ENCODE measurements at regions not wholly inside any gene's neighbourhood (a gene's known extent, or its start where the extent isn't known, plus 50 kb on each side); places are given as distances from the start of the nearest gene placed in this dataset.

DNA sequence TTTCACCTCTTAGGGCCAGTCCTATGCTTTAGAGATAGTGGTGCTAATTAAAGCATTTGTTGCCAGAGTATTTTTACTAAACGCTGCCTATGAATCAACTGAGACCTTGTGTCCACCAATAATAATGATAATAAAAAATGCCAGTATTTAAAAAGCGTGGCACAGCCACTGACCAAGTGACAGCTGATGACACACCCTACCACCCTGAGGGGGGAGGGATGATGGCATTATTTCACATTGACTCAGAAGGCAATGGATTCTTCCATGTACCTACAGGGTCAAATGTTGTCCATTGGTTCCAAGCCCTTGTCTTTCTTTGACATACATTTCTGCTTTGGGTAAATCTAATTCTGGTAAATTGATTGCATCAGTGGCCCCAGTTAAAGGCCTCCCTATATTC, 384.4 kb downstream of the DLEU7 start:
- H3K4me3 Mint-ChIP-seq (ENCODE audit: unreplicated experiment), result no peak overlapping the region
- H3K27ac Mint-ChIP-seq (ENCODE audit: unreplicated experiment), result no peak overlapping the region

GRCh38 chr13:50459658-50460057, 383.8 kb downstream of the DLEU7 start:
- Mint-ChIP-seq H3K27ac (ENCODE audit: unreplicated experiment) (no peak overlapping the region), H3K9me3 (ENCODE audit: unreplicated experiment) (peaks cover 4% of the 10 kb centered on the region), H3K4me1 (ENCODE audit: unreplicated experiment) (no peaks in the 10 kb centered on the region), H3K4me3 (ENCODE audit: unreplicated experiment) (no peak overlapping the region), H3K36me3 (ENCODE audit: unreplicated experiment) (no peaks in the 10 kb centered on the region), H3K27me3 (ENCODE audit: unreplicated experiment) (peaks cover 2% of the 10 kb centered on the region)
- no peak for DNase-seq (ENCODE audit: extremely low spot score, unreplicated experiment)
- TF ChIP-seq CTCF (IDR thresholded peaks at IDR 0.05), result no peak

More for the DNA sequence above, 384.4 kb downstream of the DLEU7 start:
- no peak for DNase-seq (ENCODE audit: extremely low spot score, unreplicated experiment)
- Mint-ChIP-seq H3K9me3 (ENCODE audit: unreplicated experiment) (peaks cover 4% of the 10 kb centered on the region), H3K36me3 (ENCODE audit: unreplicated experiment) (no peaks in the 10 kb centered on the region), H3K27me3 (ENCODE audit: unreplicated experiment) (peaks cover 2% of the 10 kb centered on the region), H3K4me1 (ENCODE audit: unreplicated experiment) (no peaks in the 10 kb centered on the region)
- TF ChIP-seq CTCF (IDR thresholded peaks at IDR 0.05), result no peak

DNA sequence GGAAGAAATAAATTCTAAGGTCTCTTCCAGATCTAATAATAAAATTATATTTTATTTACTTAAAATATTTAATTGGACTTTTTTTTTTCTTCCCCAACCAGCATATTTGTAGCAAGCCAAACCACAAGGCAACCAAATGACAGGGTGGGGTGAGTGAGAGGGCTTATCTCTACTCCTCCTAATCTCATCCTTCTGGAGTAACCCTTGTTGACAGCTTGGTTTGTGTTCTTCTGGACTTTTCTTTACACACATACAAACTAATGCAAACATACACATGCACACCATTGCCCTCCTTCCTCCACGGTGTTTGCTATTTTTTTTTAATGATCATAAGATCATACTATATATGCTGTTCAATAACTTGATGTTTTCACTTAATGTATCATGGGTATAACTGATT, 383.1 kb downstream of the DLEU7 start:
- Mint-ChIP-seq H3K9me3 (ENCODE audit: unreplicated experiment) (peaks cover 4% of the 10 kb centered on the region), H3K36me3 (ENCODE audit: unreplicated experiment) (no peaks in the 10 kb centered on the region), H3K27me3 (ENCODE audit: unreplicated experiment) (peaks cover 2% of the 10 kb centered on the region), H3K27ac (ENCODE audit: unreplicated experiment) (no peak overlapping the region), H3K4me3 (ENCODE audit: unreplicated experiment) (no peak overlapping the region), H3K4me1 (ENCODE audit: unreplicated experiment) (no peaks in the 10 kb centered on the region)
- no peak for DNase-seq (ENCODE audit: extremely low spot score, unreplicated experiment)
- TF ChIP-seq CTCF (IDR thresholded peaks at IDR 0.05), result no peak

GRCh38 chr13:50461189-50461588, 382.3 kb downstream of the DLEU7 start:
- Mint-ChIP-seq H3K4me3 (ENCODE audit: unreplicated experiment) (no peak overlapping the region), H3K4me1 (ENCODE audit: unreplicated experiment) (no peaks in the 10 kb centered on the region)

DNA sequence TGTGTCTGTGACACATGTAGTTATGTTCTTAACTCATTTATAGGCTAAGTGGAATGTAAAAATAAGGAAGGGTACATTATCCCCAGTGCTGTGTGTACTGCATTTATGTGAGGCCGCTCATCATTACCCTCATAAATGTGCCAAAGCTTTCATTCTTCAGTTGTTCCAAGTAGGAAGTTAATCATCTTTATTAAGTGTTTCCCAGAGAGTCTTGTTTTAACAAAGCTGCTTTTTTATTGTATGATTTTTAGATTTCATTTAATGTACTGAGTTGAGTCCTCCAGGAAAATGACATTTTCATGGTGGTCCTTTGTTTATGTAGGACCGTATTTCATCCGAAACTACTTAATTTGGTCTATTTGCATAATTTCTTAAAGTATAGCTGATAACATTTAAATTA, 379.8 kb downstream of the DLEU7 start:
- H3K36me3 Mint-ChIP-seq (ENCODE audit: unreplicated experiment), result no peaks in the 10 kb centered on the region
- no peak for DNase-seq (ENCODE audit: extremely low spot score, unreplicated experiment)
- H3K27me3 Mint-ChIP-seq (ENCODE audit: unreplicated experiment), result peaks cover 2% of the 10 kb centered on the region
- H3K27ac Mint-ChIP-seq (ENCODE audit: unreplicated experiment), result no peak overlapping the region
- H3K4me1 Mint-ChIP-seq (ENCODE audit: unreplicated experiment), result no peaks in the 10 kb centered on the region
- peaks cover 4% of the 10 kb centered on the region for H3K9me3 Mint-ChIP-seq (ENCODE audit: unreplicated experiment)
- H3K4me3 Mint-ChIP-seq (ENCODE audit: unreplicated experiment), result no peak overlapping the region
- no peak for TF ChIP-seq CTCF (IDR thresholded peaks at IDR 0.05)

More at GRCh38 chr13:50461189-50461588, 382.3 kb downstream of the DLEU7 start:
- Mint-ChIP-seq H3K27me3 (ENCODE audit: unreplicated experiment) (peaks cover 2% of the 10 kb centered on the region), H3K27ac (ENCODE audit: unreplicated experiment) (no peak overlapping the region), H3K36me3 (ENCODE audit: unreplicated experiment) (no peaks in the 10 kb centered on the region), H3K9me3 (ENCODE audit: unreplicated experiment) (peaks cover 4% of the 10 kb centered on the region)
- no peak for DNase-seq (ENCODE audit: extremely low spot score, unreplicated experiment)
- no peak for TF ChIP-seq CTCF (IDR thresholded peaks at IDR 0.05)
